B cell (primary cell): ENCODE measurements at regions not wholly inside any gene's neighbourhood (a gene's known extent, or its start where the extent isn't known, plus 50 kb on each side); places are given as distances from the start of the nearest gene placed in this dataset.

Source experiments
- ATAC-seq: fragments of 200-7000 bp; cut with Tn5 transposase; one replicate; pipeline ENCODE4 v1.10.0; 2021; ENCODE audit warnings: low read depth, mild to moderate bottlenecking, moderate number of reproducible peaks, moderate library complexity
- CTCF ChIA-PET: fragments of 350-600 bp; sonication (Branson Sonifier 250); formaldehyde crosslinking; loops from one replicate; lab custom pipeline; 2021; ENCODE audit warnings: antibody characterized with exemption, inconsistent platforms; lab: Charles Lee
- POLR2A ChIA-PET: fragments of 350-600 bp; sonication (Branson Sonifier 250); formaldehyde crosslinking; loops from one replicate; lab custom pipeline; 2021; ENCODE audit warnings: antibody characterized with exemption; lab: Charles Lee
- DNase-seq: peaks from one replicate; pipeline ENCODE4 v3.0.0; 2013
- H2AFZ ChIP-seq: 2 replicates; pipeline ENCODE4 v1.6.1; 2012; ENCODE audit warnings: mild to moderate bottlenecking, low read depth, low read length; ENCODE audit not compliant: insufficient read depth, poor library complexity, severe bottlenecking
- H3K27ac ChIP-seq, 2 donors: 1 replicate in 1 of 2; 2 replicates in 1 of 2; pipeline ENCODE4 v1.5.1; 2012 to 2013; ENCODE audit warnings: low read length in 2 of 2, mild to moderate bottlenecking in 2 of 2, moderate library complexity in 1 of 2
- H3K27me3 ChIP-seq, 4 experiments: fragments of 200-600 bp in 1 of 4; sonication (generic) in 1 of 4; replicated peaks in 1 of 4; 1 replicate in 2 of 4; 2 replicates in 2 of 4; pipeline versions ENCODE4 v1.6.1 to v1.7.0; 2013 to 2016; ENCODE audit warnings: low read length in 3 of 4, mild to moderate bottlenecking in 2 of 4, mixed read lengths in 1 of 4, moderate library complexity in 1 of 4; ENCODE audit not compliant: insufficient read depth in 4 of 4, control insufficient read depth in 3 of 4; ENCODE audit errors: control extremely low read depth in 1 of 4
- H3K36me3 ChIP-seq, 2 experiments: replicated peaks in 1 of 2; 1 replicate in 1 of 2; 2 replicates in 1 of 2; pipeline versions ENCODE4 v1.6.1 to v1.7.1; 2013; ENCODE audit warnings: low read length in 1 of 2; ENCODE audit not compliant: insufficient read depth in 2 of 2, control insufficient read depth in 1 of 2; ENCODE audit errors: control extremely low read depth in 1 of 2, extremely low read depth in 1 of 2
- H3K4me1 ChIP-seq, 2 donors: fragments of 200-600 bp in 1 of 2; sonication (generic) in 1 of 2; 1 replicate in 1 of 2; 2 replicates in 1 of 2; pipeline versions ENCODE4 v1.5.1 to v1.6.1; 2013 to 2017; ENCODE audit warnings: low read length in 2 of 2; ENCODE audit not compliant: control insufficient read depth in 2 of 2, insufficient read depth in 2 of 2
- H3K4me2 ChIP-seq: replicated peaks from 2 replicates; pipeline ENCODE3; 2012; ENCODE audit warnings: mild to moderate bottlenecking, low read depth, low read length; ENCODE audit not compliant: poor library complexity, severe bottlenecking
- H3K4me3 ChIP-seq, 5 experiments: fragments of 200-600 bp in 1 of 5; sonication (generic) in 1 of 5; 1 replicate in 3 of 5; 2 replicates in 2 of 5; pipeline versions ENCODE4 v1.5.1 to v1.7.0; 2011 to 2016; ENCODE audit warnings: low read length in 4 of 5, mild to moderate bottlenecking in 4 of 5, low read depth in 2 of 5, control low read depth in 1 of 5, moderate library complexity in 1 of 5; ENCODE audit not compliant: insufficient read depth in 1 of 5; ENCODE audit errors: control extremely low read depth in 1 of 5, extremely low read depth in 1 of 5
- H3K79me2 ChIP-seq: fragments of 200-600 bp; sonication (generic); one replicate; pipeline ENCODE4 v1.6.0; 2016; ENCODE audit warnings: low read length; ENCODE audit not compliant: control insufficient read depth, insufficient read depth
- H3K9ac ChIP-seq: fragments of 200-600 bp; sonication (generic); 2 replicates; pipeline ENCODE4 v1.6.1; 2017; ENCODE audit warnings: mild to moderate bottlenecking, low read length, moderate library complexity
- H3K9me3 ChIP-seq, 3 donors: one replicate each; pipeline versions ENCODE4 v1.6.1 to v1.7.1; 2013; ENCODE audit warnings: low read length in 2 of 3; ENCODE audit not compliant: control insufficient read depth in 2 of 3, insufficient read depth in 1 of 3; ENCODE audit errors: control extremely low read depth in 1 of 3
- H4K20me1 ChIP-seq: 2 replicates; pipeline ENCODE4 v1.6.0; 2012; ENCODE audit warnings: mild to moderate bottlenecking, low read length; ENCODE audit not compliant: insufficient read depth, control insufficient read depth, poor library complexity, severe bottlenecking
- H3K27ac Mint-ChIP-seq: one replicate; pipeline ENCODE4 v1.8.0; 2021; ENCODE audit warnings: mixed read lengths
- H3K27me3 Mint-ChIP-seq: one replicate; pipeline ENCODE4 v1.8.0; 2021; ENCODE audit warnings: mixed read lengths
- H3K4me1 Mint-ChIP-seq: one replicate; pipeline ENCODE4 v1.8.0; 2021; ENCODE audit warnings: mixed read lengths
- H3K4me3 Mint-ChIP-seq: one replicate; pipeline ENCODE4 v1.8.0; 2021; ENCODE audit warnings: mixed read lengths
- H3K9me3 Mint-ChIP-seq: one replicate; pipeline ENCODE4 v1.8.0; 2022; ENCODE audit warnings: mixed read lengths; ENCODE audit not compliant: insufficient read depth
- EZH2 ChIP-seq: IDR thresholded peaks from 2 replicates; pipeline ENCODE4 v1.6.1; 2012; ENCODE audit warnings: borderline replicate concordance, low read depth, mild to moderate bottlenecking, moderate library complexity, low read length; ENCODE audit not compliant: insufficient read depth, poor library complexity, severe bottlenecking
- WGBS: methylation state at CpG from one replicate; pipeline ENCODE4 v1.1.5; 2013; ENCODE audit warnings: missing lambda C conversion rate; ENCODE audit not compliant: insufficient coverage; 5-methylcytosine and 5-hydroxymethylcytosine counted together
- intact Hi-C: fragments of 100-400 bp; cut with micrococcal nuclease; formaldehyde crosslinking; loops from one replicate; pipeline ENCODE4 v1.10.0; 2022
- TF ChIP-seq, protein P1 (sequence below): fragments of 200-600 bp; IDR thresholded peaks from one replicate; pipeline ENCODE4 v1.8.0; 2022; ENCODE audit warnings: antibody characterized with exemption, mild to moderate bottlenecking

DNA sequence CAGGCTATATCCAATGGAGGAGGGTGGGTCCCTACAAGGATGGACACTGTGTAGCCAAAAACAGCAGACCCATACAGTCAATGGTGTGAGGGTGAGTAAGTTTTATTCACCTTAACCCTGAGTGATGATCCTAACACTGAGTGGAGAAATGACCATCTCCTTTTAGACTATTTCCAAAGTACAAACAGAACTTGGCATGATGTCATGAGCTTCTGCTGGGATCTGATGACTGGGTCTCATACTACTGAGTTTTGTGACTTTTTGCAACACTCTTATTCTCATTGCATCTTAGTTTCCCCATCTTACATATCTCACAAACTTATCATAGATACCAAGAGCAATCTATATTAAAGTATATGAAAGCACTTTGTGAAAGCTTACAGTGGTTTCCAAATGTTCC, 330.3 kb upstream of the CFAP20DC start:
- H3K27ac ChIP-seq = no peak overlapping the region
- H4K20me1 ChIP-seq = no peaks in the 10 kb centered on the region
- no peak overlapping the region for H3K4me3 ChIP-seq
- POLR2A ChIA-PET = no interaction called here
- intact Hi-C loops = no loop called here
- H3K27me3 Mint-ChIP-seq = no peaks in the 10 kb centered on the region
- no peaks in the 10 kb centered on the region for H3K27me3 ChIP-seq
- no peaks in the 10 kb centered on the region for H3K36me3 ChIP-seq
- no peak overlapping the region for H3K27ac Mint-ChIP-seq
- ATAC-seq (no peak), DNase-seq (no peak)
- no peaks in the 10 kb centered on the region for H3K9me3 Mint-ChIP-seq
- H3K9ac ChIP-seq = no peak overlapping the region
- no peaks in the 10 kb centered on the region for H3K9me3 ChIP-seq
- H3K4me1 Mint-ChIP-seq = peaks cover 12% of the 10 kb centered on the region
- H3K4me3 Mint-ChIP-seq = no peak overlapping the region
- H3K79me2 ChIP-seq = no peaks in the 10 kb centered on the region
- no peak overlapping the region for H2AFZ ChIP-seq
- TF ChIP-seq, protein P1, sequence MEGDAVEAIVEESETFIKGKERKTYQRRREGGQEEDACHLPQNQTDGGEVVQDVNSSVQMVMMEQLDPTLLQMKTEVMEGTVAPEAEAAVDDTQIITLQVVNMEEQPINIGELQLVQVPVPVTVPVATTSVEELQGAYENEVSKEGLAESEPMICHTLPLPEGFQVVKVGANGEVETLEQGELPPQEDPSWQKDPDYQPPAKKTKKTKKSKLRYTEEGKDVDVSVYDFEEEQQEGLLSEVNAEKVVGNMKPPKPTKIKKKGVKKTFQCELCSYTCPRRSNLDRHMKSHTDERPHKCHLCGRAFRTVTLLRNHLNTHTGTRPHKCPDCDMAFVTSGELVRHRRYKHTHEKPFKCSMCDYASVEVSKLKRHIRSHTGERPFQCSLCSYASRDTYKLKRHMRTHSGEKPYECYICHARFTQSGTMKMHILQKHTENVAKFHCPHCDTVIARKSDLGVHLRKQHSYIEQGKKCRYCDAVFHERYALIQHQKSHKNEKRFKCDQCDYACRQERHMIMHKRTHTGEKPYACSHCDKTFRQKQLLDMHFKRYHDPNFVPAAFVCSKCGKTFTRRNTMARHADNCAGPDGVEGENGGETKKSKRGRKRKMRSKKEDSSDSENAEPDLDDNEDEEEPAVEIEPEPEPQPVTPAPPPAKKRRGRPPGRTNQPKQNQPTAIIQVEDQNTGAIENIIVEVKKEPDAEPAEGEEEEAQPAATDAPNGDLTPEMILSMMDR = no peak
- TF ChIP-seq EZH2 = no peak
- H3K4me1 ChIP-seq = no peaks in the 10 kb centered on the region
- CTCF ChIA-PET = no interaction called here
- H3K4me2 ChIP-seq = no peak overlapping the region

DNA sequence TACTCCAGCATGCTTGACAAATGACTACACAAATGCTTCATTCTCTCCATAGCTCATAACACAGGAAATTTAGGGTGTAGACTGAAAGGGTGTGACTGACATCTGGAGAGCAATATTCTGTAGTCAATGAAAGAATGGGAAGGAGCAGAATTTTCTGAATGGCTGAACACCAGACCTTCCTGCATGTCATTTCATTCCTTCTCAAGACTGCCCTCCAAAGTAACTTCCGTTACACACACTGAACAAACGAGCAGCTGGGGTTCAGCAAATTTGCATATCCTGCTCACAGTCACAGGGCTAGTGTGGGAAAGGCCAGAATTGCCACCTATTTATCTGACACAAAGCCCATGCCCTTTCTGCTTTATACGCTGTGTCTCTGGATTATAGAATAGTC, 325.0 kb upstream of the CFAP20DC start:
- peak overlapping the region; percentile 39 for H3K4me2 ChIP-seq
- peaks cover 31% of the 10 kb centered on the region for H3K4me1 Mint-ChIP-seq
- no peak overlapping the region for H2AFZ ChIP-seq
- H3K79me2 ChIP-seq = no peaks in the 10 kb centered on the region
- no peak overlapping the region for H3K4me3 ChIP-seq
- CTCF ChIA-PET = no interaction called here
- intact Hi-C loops = no loop called here
- peaks cover 9 to 10% of the 10 kb centered on the region in 2 donors for H3K4me1 ChIP-seq
- peak overlapping the region; percentile 40 for H3K4me3 Mint-ChIP-seq
- H3K27me3 ChIP-seq = no peaks in the 10 kb centered on the region
- ATAC-seq = peak; percentile 79
- H3K9me3 Mint-ChIP-seq = no peaks in the 10 kb centered on the region
- H3K36me3 ChIP-seq = no peaks in the 10 kb centered on the region
- WGBS = 8% methylated on average over 2 of the region's 3 CpGs
- no peak overlapping the region for H3K27ac Mint-ChIP-seq
- no peaks in the 10 kb centered on the region for H3K9me3 ChIP-seq
- TF ChIP-seq, protein P1 = no peak
- no peaks in the 10 kb centered on the region for H3K27me3 Mint-ChIP-seq
- peak; percentile 62 for DNase-seq
- H3K27ac ChIP-seq = peak overlapping the region in 1 of 2 donors; percentile 35
- H3K9ac ChIP-seq = peak overlapping the region; percentile 27
- POLR2A ChIA-PET = no interaction called here
- H4K20me1 ChIP-seq = no peaks in the 10 kb centered on the region
